ENCODE measurements at regions not wholly inside any gene's neighbourhood (a gene's known extent, or its start where the extent isn't known, plus 50 kb on each side); places are given as distances from the start of the nearest gene placed in this dataset.
"Not testable (repeated sequence)": the region's sequence is repeated elsewhere in the genome, so short reads cannot be mapped to it uniquely, and the experiment has no call there.

GRCh38 chr4:91838181-91838861 is 465.4 kb upstream of the GRID2 start:
- DNase-seq (ENCODE audit: low spot score): no peak

DNA sequence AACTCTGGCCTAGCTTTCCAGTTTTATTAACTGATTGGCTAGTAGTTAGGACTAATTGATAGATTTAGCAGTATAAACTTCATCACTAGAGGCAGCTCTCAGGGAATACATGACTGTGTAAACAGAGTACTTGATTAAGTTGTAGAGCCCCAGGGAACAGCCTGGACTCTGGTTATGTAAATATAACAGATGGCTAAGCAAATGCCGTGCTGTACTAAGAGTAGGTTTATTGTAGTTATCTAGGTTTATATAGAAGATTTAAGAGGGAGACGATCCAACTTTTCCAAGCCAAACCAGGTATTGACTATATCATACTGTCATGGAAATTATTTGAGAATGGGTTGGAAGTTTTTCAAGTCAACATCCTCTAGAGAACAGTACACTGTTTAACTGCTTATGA is 463.4 kb upstream of the GRID2 start:
- DNase-seq (ENCODE audit: low spot score): no peak

DNA sequence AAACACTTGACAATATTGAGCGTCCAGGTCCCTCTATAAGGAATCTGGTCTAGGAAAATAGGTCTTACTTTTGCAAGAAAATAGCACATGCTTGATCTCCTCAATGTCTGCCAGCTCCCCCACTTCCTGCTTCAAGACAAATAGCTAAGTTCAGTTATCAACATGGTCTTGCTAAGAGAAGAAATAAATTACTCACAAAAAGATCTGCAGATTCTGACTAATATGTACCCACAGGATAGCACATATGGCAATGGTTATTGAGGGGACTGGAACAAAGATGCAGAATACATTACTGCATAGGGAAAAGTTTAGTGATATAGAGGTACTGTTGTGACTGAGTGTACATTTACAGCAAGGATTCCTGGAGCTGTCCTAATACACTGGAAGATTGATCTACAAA is 457.5 kb upstream of the GRID2 start:
- DNase-seq (ENCODE audit: low spot score): no peak

DNA sequence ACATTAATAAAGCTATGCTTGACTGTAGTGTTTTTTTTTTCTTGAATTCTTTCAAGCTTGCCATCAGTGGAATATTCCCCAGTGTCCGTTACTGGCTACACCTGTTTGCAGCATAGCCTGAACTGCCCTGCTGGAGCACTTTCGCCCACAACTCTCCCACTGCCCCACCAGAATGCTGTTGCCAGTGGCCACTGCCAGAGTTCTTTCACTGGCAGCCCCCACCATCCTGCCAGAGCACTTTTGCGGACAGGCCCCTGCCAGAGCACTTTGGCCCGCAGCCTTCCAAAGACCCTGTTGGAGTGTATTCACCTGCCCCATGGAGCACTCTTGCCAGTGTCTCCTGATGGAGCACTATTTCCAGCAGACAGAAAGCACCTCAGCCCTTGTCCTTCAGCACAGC is 452.3 kb upstream of the GRID2 start:
- DNase-seq (ENCODE audit: low spot score): no peak

GRCh38 chr4:91887926-91888325 is 415.8 kb upstream of the GRID2 start:
- DNase-seq (ENCODE audit: low spot score): no peak

DNA sequence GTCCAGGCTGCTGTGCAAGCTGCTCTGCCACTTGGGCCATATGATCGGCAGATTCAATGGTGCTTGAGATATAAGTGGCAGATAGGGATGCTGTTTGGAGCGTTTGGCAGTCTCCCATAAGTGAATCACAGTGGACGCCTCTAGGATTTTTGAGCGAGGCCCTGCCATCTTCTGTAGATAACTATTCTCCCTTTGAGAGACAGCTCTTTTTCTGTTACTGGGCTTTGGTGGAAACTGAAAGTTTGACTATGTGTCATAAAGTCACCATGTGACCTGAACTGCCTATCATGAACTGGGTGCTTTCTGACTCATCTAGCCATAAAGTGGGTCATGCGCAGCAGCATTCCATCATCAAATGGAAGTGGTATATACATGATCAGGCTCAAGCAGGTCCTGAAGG is 412.5 kb upstream of the GRID2 start:
- DNase-seq (ENCODE audit: low spot score): not testable (repeated sequence)

DNA sequence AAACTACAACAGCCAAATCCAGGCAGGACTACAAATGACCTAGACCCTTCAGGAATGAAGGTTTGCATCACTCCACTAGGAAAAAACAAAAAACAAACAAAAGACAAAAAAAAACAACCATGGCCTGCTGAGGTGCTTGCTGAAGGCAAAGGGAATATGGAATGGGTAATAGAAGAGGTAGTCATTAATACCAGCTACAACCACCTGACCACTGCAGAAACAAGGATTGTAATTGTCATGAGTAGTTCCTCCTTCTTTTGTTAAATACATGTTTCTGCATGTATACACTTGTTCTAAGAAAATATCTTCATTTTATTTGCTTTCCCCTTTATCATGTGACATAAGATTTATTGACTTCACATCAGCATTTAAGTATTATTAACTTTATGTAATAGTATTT is 409.8 kb upstream of the GRID2 start:
- no peak for DNase-seq (ENCODE audit: low spot score)

DNA sequence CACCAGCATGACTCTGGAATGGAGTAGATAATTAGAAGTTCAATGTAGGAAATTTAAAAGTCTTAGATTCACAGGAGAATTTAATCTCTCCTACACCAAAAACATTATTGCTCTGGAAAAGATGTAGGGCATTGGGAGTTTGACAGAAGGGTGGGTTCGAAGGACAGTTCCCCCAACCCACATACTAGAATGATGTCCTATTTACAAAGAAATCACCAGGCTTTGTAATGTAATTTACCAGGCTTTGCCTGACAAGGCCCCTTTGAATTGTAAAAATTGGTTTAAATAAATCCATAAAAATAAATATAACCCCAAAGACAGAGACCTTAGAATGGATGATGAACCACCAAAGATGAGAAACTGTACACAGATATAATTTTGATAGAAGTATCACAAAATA is 399.2 kb upstream of the GRID2 start:
- DNase-seq (ENCODE audit: low spot score): no peak

- no peak for DNase-seq (ENCODE audit: low spot score)
Measured at GRCh38 chr4:91909963-91910362, 393.8 kb upstream of the GRID2 start.

- no peak for DNase-seq (ENCODE audit: low spot score)
Measured at GRCh38 chr4:91914176-91914804, 389.5 kb upstream of the GRID2 start.

- DNase-seq (ENCODE audit: low spot score): no peak
Measured at GRCh38 chr4:91916219-91916618, 387.5 kb upstream of the GRID2 start.

- DNase-seq (ENCODE audit: low spot score): no peak
Measured at GRCh38 chr4:91924625-91925024, 379.1 kb upstream of the GRID2 start.

DNA sequence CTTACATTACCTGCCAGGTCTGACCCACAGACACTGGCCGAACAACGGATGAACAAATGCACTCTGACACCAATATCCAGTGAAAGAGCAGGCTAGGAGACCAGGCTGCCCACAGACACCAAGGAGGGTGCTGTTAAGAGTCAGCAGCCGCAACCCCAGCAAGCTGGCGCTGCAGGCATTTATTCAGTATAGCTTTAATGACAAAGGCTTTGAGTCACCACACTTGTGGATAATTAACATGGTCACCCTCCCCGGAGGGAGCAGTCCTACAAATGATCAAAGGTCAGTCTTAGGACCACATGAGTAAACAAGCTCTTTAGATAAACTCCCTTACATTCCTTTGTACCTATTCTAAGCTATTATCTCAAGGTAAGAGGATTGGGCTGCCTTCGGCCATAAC is 368.5 kb upstream of the GRID2 start:
- DNase-seq (ENCODE audit: low spot score): no peak

DNA sequence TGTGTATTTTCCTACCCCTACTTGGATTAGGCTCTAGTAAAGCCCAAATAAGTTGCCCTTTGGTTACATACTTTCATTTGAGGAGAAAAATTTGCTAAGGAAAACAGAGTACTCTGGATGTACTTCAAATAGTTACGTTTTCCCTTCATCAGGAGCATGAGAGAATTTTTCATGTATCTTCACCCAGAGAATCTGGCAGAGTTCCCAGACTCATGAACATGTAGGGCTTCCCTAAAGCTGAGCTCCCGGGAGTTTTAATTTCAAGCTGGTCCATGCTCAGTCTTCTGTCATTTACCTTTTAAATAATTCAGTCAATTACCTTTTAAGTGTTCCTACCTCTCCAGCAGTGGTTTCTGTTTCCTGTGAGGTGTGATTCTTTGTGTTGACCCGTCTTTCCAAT is 367.5 kb upstream of the GRID2 start:
- DNase-seq (ENCODE audit: low spot score): no peak

DNA sequence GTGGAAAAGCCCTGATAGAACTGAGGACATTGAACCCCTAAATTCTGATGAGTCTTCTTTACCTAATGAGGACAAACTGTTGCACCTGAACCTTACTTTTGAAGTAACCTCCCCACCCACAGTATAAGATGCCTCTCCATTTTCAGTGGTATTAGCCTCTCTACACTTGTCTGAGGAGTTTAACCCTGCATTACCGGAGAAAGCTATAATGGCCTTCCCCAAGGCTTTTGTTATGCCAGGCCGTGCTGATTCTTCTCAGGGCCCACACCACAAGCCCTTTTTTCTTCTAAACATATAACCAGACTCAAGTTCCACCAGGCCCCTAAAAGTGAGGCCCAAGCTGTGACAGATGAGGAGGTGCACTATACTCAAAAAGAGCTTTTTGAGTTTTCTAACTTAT is 345.8 kb upstream of the GRID2 start:
- no peak for DNase-seq (ENCODE audit: low spot score)

DNA sequence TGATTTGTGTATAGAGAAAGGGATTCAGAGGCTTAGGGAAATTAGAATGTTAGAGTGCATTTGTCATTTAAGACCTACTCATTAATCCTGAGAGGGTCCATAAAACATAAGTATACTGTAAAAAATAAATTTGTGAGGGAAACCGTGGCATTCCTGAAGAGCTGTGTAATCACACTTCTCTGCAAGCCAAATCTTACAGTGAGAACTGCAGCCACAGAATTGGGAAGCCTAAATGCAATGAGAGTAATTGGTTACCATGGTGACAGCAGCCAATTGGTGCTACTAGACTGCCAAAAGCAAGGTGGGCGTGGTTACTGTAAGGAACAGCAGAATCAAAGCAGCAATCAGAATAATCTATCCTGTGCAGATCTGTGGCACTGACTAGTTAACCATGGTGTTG is 345.2 kb upstream of the GRID2 start:
- DNase-seq (ENCODE audit: low spot score): no peak

DNA sequence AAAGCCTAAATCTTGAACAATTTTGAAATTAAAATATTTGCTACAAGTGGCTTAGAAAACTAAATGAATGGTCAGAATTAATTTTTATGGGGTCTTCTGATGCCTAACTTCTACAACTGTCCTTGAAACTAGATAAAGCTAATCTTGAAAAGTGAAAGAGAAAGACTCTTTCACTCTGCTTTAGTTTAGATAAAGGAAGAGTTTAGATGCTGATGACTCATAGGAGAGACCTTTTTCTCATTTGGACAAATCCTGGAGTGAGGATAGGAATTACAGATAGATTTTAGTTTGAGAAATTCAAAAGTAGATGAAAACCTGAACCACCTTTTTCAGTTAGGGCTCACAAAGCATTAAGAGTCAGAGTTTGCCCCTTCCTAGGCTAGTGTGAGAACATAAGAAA is 342.3 kb upstream of the GRID2 start:
- DNase-seq (ENCODE audit: low spot score): no peak

DNA sequence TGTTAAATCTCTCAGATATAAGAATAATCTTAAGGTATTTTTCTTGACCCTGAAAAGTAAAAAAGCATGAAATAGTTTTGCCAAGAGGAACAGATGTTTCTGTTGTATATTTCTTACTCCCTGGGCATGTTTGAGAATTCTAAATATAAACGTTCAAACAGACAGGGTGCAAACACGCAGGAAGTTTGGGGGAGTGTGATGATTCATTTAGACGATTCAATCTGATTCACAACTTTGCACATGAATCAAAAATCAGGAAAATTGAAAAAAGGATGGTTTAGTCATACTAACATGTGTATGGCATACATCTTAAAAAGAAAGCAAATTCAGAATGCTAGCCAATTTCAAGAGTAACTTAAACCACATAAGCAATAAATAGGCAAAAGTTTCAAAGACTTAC is 340.3 kb upstream of the GRID2 start:
- no peak for DNase-seq (ENCODE audit: low spot score)

- no peak for DNase-seq (ENCODE audit: low spot score)
Measured at GRCh38 chr4:91965166-91965565, 338.6 kb upstream of the GRID2 start.

GRCh38 chr4:91973479-91974153 is 330.1 kb upstream of the GRID2 start:
- DNase-seq (ENCODE audit: low spot score): no peak

DNA sequence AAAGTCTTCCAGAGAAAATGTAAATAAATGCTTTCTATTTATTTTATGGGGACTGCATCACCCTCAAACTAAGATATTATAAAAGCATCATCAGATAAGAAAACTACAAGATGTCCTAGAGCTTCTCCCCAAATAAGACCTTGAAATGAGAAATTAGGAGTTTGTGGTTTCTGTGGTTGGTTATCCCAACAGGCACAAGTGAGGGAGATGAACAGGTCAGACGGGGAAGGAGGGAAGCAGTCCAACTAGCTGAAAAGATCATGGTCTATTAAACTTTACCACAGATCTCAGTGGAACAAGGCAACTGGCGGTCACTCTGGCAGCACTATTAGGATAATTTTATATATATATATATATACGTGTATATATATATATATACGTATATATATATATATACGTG is 319.3 kb upstream of the GRID2 start:
- no peak for DNase-seq (ENCODE audit: low spot score)

- no peak for DNase-seq (ENCODE audit: low spot score)
Measured at GRCh38 chr4:91989914-91990313, 313.9 kb upstream of the GRID2 start.

GRCh38 chr4:91990726-91991125 is 313.0 kb upstream of the GRID2 start:
- no peak for DNase-seq (ENCODE audit: low spot score)

GRCh38 chr4:91997045-91997444 is 306.7 kb upstream of the GRID2 start:
- no peak for DNase-seq (ENCODE audit: low spot score)

Measured in kidney tubule cell (primary cell).